HCT116 (cell line): ENCODE measurements at regions not wholly inside any gene's neighbourhood (a gene's known extent, or its start where the extent isn't known, plus 50 kb on each side); places are given as distances from the start of the nearest gene placed in this dataset.

Experiments used
- CBX3 ChIP-seq: IDR thresholded peaks from 2 replicates; pipeline ENCODE4 v1.6.1; 2012; ENCODE audit warnings: low read depth
- ELF1 ChIP-seq: IDR thresholded peaks from 2 replicates; pipeline ENCODE4 v1.6.1; 2012; ENCODE audit warnings: low read depth, borderline replicate concordance
- EZH2 ChIP-seq: fragments of 200-600 bp; sonication (generic); IDR thresholded peaks from 2 replicates; pipeline ENCODE4 v1.6.1; 2017; ENCODE audit warnings: antibody characterized with exemption, mixed run types
- EZH2phosphoT487 ChIP-seq: fragments of 200-600 bp; IDR thresholded peaks from 2 replicates; pipeline ENCODE4 v1.6.1; 2018; ENCODE audit warnings: antibody characterized with exemption, borderline replicate concordance
- POLR2A ChIP-seq: IDR thresholded peaks from 2 replicates; pipeline ENCODE4 v1.7.0; 2011; ENCODE audit warnings: borderline replicate concordance; ENCODE audit not compliant: insufficient read depth, insufficient read length; ENCODE audit errors: extremely low read depth
- RAD21 ChIP-seq: IDR thresholded peaks from 2 replicates; pipeline ENCODE4 v1.6.1; 2012; ENCODE audit warnings: low read depth, mild to moderate bottlenecking
- SP1 ChIP-seq: IDR thresholded peaks from 2 replicates; pipeline ENCODE4 v1.6.1; 2012; ENCODE audit warnings: low read depth
- YY1 ChIP-seq: IDR thresholded peaks from 2 replicates; pipeline ENCODE4 v1.6.1; 2011; ENCODE audit warnings: low read length, low read depth, moderate library complexity, mild to moderate bottlenecking; ENCODE audit not compliant: insufficient replicate concordance; ENCODE audit errors: extremely low read depth
- TF ChIP-seq, protein P1 (sequence below), 3 experiments: fragments of 200-600 bp in 1 of 3; sonication (generic) in 1 of 3; IDR thresholded peaks in 2 of 3; conservative IDR thresholded peaks in 1 of 3; 2 replicates each; pipeline ENCODE4 v1.5.1; 2012 to 2017; ENCODE audit warnings: low read depth in 2 of 3, low read length in 2 of 3, antibody characterized with exemption in 1 of 3, borderline replicate concordance in 1 of 3, control low read depth in 1 of 3, mild to moderate bottlenecking in 1 of 3, mixed read lengths in 1 of 3, mixed run types in 1 of 3, moderate library complexity in 1 of 3; ENCODE audit not compliant: insufficient read depth in 1 of 3
- TF ChIP-seq, protein P2 (sequence below): IDR thresholded peaks from 2 replicates; pipeline ENCODE4 v1.6.1; 2012; ENCODE audit warnings: low read depth
- TF ChIP-seq, protein P3 (sequence below): IDR thresholded peaks from 2 replicates; pipeline ENCODE4 v1.6.1; 2012

DNA sequence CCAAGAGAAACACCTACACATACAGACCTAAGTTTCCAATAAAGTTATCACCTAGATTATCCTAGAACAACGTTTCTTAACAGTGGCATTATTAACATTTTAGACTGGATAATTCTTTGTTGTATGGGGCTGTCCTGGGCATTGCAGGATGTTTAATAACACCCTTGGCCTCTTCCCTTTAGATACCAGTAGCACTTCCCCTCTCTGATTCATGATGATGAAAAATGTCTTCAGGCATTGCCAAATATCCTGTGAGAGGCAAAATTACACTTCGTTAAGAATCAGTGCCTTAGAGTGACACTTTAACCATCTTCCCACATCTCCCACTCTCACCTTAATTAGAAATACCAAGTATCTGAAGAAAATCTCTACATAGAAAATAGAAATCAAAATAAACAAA is 352.6 kb downstream of the CGGBP1 start:
- TF ChIP-seq, protein P1, sequence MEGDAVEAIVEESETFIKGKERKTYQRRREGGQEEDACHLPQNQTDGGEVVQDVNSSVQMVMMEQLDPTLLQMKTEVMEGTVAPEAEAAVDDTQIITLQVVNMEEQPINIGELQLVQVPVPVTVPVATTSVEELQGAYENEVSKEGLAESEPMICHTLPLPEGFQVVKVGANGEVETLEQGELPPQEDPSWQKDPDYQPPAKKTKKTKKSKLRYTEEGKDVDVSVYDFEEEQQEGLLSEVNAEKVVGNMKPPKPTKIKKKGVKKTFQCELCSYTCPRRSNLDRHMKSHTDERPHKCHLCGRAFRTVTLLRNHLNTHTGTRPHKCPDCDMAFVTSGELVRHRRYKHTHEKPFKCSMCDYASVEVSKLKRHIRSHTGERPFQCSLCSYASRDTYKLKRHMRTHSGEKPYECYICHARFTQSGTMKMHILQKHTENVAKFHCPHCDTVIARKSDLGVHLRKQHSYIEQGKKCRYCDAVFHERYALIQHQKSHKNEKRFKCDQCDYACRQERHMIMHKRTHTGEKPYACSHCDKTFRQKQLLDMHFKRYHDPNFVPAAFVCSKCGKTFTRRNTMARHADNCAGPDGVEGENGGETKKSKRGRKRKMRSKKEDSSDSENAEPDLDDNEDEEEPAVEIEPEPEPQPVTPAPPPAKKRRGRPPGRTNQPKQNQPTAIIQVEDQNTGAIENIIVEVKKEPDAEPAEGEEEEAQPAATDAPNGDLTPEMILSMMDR (IDR thresholded peaks at IDR 0.05 in 2 of 3, conservative IDR thresholded peaks at IDR 0.05 in 1 of 3; ENCODE audit: borderline replicate concordance in 1 of 3, insufficient read depth in 1 of 3, low read depth in 2 of 3, low read length in 2 of 3): no peak
- TF ChIP-seq, protein P2, sequence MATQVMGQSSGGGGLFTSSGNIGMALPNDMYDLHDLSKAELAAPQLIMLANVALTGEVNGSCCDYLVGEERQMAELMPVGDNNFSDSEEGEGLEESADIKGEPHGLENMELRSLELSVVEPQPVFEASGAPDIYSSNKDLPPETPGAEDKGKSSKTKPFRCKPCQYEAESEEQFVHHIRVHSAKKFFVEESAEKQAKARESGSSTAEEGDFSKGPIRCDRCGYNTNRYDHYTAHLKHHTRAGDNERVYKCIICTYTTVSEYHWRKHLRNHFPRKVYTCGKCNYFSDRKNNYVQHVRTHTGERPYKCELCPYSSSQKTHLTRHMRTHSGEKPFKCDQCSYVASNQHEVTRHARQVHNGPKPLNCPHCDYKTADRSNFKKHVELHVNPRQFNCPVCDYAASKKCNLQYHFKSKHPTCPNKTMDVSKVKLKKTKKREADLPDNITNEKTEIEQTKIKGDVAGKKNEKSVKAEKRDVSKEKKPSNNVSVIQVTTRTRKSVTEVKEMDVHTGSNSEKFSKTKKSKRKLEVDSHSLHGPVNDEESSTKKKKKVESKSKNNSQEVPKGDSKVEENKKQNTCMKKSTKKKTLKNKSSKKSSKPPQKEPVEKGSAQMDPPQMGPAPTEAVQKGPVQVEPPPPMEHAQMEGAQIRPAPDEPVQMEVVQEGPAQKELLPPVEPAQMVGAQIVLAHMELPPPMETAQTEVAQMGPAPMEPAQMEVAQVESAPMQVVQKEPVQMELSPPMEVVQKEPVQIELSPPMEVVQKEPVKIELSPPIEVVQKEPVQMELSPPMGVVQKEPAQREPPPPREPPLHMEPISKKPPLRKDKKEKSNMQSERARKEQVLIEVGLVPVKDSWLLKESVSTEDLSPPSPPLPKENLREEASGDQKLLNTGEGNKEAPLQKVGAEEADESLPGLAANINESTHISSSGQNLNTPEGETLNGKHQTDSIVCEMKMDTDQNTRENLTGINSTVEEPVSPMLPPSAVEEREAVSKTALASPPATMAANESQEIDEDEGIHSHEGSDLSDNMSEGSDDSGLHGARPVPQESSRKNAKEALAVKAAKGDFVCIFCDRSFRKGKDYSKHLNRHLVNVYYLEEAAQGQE: no peak
- TF ChIP-seq POLR2A: no peak
- TF ChIP-seq CBX3: no peak
- no peak for TF ChIP-seq ELF1
- TF ChIP-seq SP1: no peak
- TF ChIP-seq RAD21: no peak
- no peak for TF ChIP-seq YY1
- no peak for TF ChIP-seq EZH2
- TF ChIP-seq EZH2phosphoT487: no peak
- TF ChIP-seq, protein P3, sequence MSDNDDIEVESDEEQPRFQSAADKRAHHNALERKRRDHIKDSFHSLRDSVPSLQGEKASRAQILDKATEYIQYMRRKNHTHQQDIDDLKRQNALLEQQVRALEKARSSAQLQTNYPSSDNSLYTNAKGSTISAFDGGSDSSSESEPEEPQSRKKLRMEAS: no peak
